Uterus (tissue), 2 donors: ENCODE measurements at regions not wholly inside any gene's neighbourhood (a gene's known extent, or its start where the extent isn't known, plus 50 kb on each side); places are given as distances from the start of the nearest gene placed in this dataset.

Experiments
- CTCF ChIP-seq, 4 experiments: fragments of 200-600 bp in 2 of 4; fragments of 450-650 bp in 2 of 4; sonication (generic) in 2 of 4; IDR thresholded peaks; one replicate each; pipeline ENCODE4 v1.5.1; 2016 to 2019; ENCODE audit warnings: antibody characterized with exemption in 4 of 4, mild to moderate bottlenecking in 2 of 4, moderate library complexity in 1 of 4
- POLR2A ChIP-seq, 2 donors: fragments of 450-650 bp; IDR thresholded peaks; one replicate each; pipeline ENCODE4 v1.6.1; 2016; ENCODE audit warnings: antibody characterized with exemption in 2 of 2, mild to moderate bottlenecking in 1 of 2, moderate library complexity in 1 of 2

GRCh38 chrX:40871385-40872082 is 136.2 kb upstream of the MED14 start:
- no peak for TF ChIP-seq CTCF (IDR thresholded peaks at IDR 0.05)
- no peak for TF ChIP-seq POLR2A (IDR thresholded peaks at IDR 0.05)
